Keratinocyte (primary cell): ENCODE measurements at regions not wholly inside any gene's neighbourhood (a gene's known extent, or its start where the extent isn't known, plus 50 kb on each side); places are given as distances from the start of the nearest gene placed in this dataset.

Experiments
- DNase-seq: peaks from one replicate; pipeline ENCODE4 v3.0.0-alpha.2; 2011; ENCODE audit warnings: low read depth, missing footprints, low spot score
- FAIRE-seq: peaks from 2 replicates; lab custom pipeline; 2011; peaks lifted over from hg19 to GRCh38; lab: Jason Lieb, UNC
- H2AFZ ChIP-seq: 2 replicates; pipeline ENCODE4 v1.6.0; 2012; ENCODE audit warnings: low read length, control low read depth, inconsistent platforms; ENCODE audit not compliant: control insufficient read depth
- H3K27ac ChIP-seq: 2 replicates; pipeline ENCODE4 v1.5.1; 2011; ENCODE audit warnings: low read length; ENCODE audit not compliant: control insufficient read depth, insufficient read depth
- H3K27me3 ChIP-seq: 3 replicates; pipeline ENCODE4 v1.6.0; 2011; ENCODE audit warnings: low read length; ENCODE audit not compliant: control insufficient read depth, insufficient read depth; ENCODE audit errors: extremely low read depth
- H3K36me3 ChIP-seq, 2 experiments: 2 replicates in 1 of 2; 3 replicates in 1 of 2; pipeline ENCODE4 v1.5.1; 2011; ENCODE audit warnings: low read length in 2 of 2, mild to moderate bottlenecking in 1 of 2; ENCODE audit not compliant: control insufficient read depth in 2 of 2, insufficient read depth in 2 of 2; ENCODE audit errors: extremely low read depth in 1 of 2
- H3K4me1 ChIP-seq: 3 replicates; pipeline ENCODE4 v1.5.1; 2011; ENCODE audit warnings: low read length; ENCODE audit not compliant: control insufficient read depth, insufficient read depth; ENCODE audit errors: extremely low read depth
- H3K4me2 ChIP-seq: 3 replicates; pipeline ENCODE4 v1.6.0; 2011; ENCODE audit warnings: low read depth, low read length; ENCODE audit not compliant: control insufficient read depth, insufficient read depth; ENCODE audit errors: extremely low read depth
- H3K4me3 ChIP-seq, 3 experiments: fragments of 200-600 bp in 1 of 3; sonication (generic) in 1 of 3; 2 replicates in 2 of 3; 3 replicates in 1 of 3; pipeline ENCODE4 v1.5.1; 2011 to 2016; ENCODE audit warnings: low read length in 3 of 3, mild to moderate bottlenecking in 3 of 3, control low read depth in 2 of 3, inconsistent platforms in 1 of 3, low read depth in 1 of 3, mixed read lengths in 1 of 3, mixed run types in 1 of 3, moderate library complexity in 1 of 3; ENCODE audit not compliant: control insufficient read depth in 2 of 3, insufficient read depth in 2 of 3; ENCODE audit errors: extremely low read depth in 1 of 3
- H3K79me2 ChIP-seq: 2 replicates; pipeline ENCODE4 v1.6.0; 2012; ENCODE audit warnings: low read length; ENCODE audit not compliant: control insufficient read depth, insufficient read depth
- H3K9ac ChIP-seq: 3 replicates; pipeline ENCODE4 v1.6.0; 2011; ENCODE audit warnings: low read length; ENCODE audit not compliant: control insufficient read depth, insufficient read depth; ENCODE audit errors: extremely low read depth
- H3K9me1 ChIP-seq: 3 replicates; pipeline ENCODE4 v1.6.0; 2011; ENCODE audit warnings: low read length; ENCODE audit not compliant: control insufficient read depth, insufficient read depth; ENCODE audit errors: extremely low read depth
- H3K9me3 ChIP-seq: 2 replicates; pipeline ENCODE4 v1.5.1; 2012; ENCODE audit warnings: low read depth, low read length; ENCODE audit not compliant: control insufficient read depth
- H4K20me1 ChIP-seq: 3 replicates; pipeline ENCODE4 v1.6.0; 2011; ENCODE audit warnings: low read length; ENCODE audit not compliant: control insufficient read depth, insufficient read depth; ENCODE audit errors: extremely low read depth
- EZH2 ChIP-seq: IDR thresholded peaks from one replicate; pipeline ENCODE4 v1.6.1; 2012; ENCODE audit warnings: inconsistent platforms, mild to moderate bottlenecking, low read length, moderate library complexity
- dilution Hi-C: fragments of 300-500 bp; cut with MboI; formaldehyde crosslinking; loops from one replicate; pipeline ENCODE4 v1.7.0; 2020; ENCODE audit warnings: low sequenced_read_pairs; ENCODE audit not compliant: extremely low pct_ligation_motif_present
- TF ChIP-seq, protein P1 (sequence below), 3 experiments: IDR thresholded peaks in 1 of 3; conservative IDR thresholded peaks in 1 of 3; optimal IDR thresholded peaks in 1 of 3; 2 replicates in 2 of 3; 3 replicates in 1 of 3; pipeline versions ENCODE3 to v1.5.1; 2011; ENCODE audit warnings: low read length in 3 of 3, mild to moderate bottlenecking in 3 of 3, moderate library complexity in 2 of 3, control low read depth in 1 of 3, inconsistent platforms in 1 of 3; ENCODE audit not compliant: insufficient read depth in 2 of 3; ENCODE audit errors: extremely low read depth in 1 of 3

DNA sequence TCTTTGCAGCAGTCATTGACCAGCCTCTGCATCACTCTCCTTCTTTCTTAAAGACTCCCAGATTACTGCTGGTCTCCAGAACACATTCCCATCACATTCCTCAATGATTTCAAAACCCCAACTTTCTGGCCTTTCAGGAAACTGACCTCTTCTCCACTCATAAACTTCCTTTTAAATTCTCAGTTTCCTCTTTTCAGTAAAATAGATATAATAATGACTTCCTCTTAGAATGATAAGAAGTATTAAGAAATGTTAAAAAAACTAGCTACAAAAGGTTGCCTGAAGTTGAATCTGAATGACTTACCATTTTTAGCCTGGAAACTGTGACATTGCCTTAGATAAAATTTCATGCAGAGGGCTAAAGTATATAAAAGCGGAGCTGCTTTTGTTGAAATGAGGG is 239.3 kb downstream of the OGFRL1 start:
- Histone ChIP-seq H3K4me2 (no peak overlapping the region), H2AFZ (no peak overlapping the region), H3K79me2 (no peaks in the 10 kb centered on the region), H3K27me3 (no peaks in the 10 kb centered on the region), H3K4me3 (no peak overlapping the region), H3K36me3 (no peaks in the 10 kb centered on the region), H3K27ac (no peak overlapping the region), H3K9me1 (no peaks in the 10 kb centered on the region), H3K4me1 (no peaks in the 10 kb centered on the region), H3K9me3 (no peaks in the 10 kb centered on the region), H3K9ac (no peak overlapping the region), H4K20me1 (no peaks in the 10 kb centered on the region)
- DNase-seq: no peak
- FAIRE-seq: no peak
- TF ChIP-seq, protein P1, sequence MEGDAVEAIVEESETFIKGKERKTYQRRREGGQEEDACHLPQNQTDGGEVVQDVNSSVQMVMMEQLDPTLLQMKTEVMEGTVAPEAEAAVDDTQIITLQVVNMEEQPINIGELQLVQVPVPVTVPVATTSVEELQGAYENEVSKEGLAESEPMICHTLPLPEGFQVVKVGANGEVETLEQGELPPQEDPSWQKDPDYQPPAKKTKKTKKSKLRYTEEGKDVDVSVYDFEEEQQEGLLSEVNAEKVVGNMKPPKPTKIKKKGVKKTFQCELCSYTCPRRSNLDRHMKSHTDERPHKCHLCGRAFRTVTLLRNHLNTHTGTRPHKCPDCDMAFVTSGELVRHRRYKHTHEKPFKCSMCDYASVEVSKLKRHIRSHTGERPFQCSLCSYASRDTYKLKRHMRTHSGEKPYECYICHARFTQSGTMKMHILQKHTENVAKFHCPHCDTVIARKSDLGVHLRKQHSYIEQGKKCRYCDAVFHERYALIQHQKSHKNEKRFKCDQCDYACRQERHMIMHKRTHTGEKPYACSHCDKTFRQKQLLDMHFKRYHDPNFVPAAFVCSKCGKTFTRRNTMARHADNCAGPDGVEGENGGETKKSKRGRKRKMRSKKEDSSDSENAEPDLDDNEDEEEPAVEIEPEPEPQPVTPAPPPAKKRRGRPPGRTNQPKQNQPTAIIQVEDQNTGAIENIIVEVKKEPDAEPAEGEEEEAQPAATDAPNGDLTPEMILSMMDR (optimal IDR thresholded peaks at IDR 0.05 in 1 of 3, IDR thresholded peaks at IDR 0.05 in 1 of 3, conservative IDR thresholded peaks at IDR 0.05 in 1 of 3; ENCODE audit: extremely low read depth in 1 of 3, insufficient read depth in 2 of 3, low read length in 3 of 3): no peak
- TF ChIP-seq EZH2: no peak
- dilution Hi-C loops: no loop called here

DNA sequence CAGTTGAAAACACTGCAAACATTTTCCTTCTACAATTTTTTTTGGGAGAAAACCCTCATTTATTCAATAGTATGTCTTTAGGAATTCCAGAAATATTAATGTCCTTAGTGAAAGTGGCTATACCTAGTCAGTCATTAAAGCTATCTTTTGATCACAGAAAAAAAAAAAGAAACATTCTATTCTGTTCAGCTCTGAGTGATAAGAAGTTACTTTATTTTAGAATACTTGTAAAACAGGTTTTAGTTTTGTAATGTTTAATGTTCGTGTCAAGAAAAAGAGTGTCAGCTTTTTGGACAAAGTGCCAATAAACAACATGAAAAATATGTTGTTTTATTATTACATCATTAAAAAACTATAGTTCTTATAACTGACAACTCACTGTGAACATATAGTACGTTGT is 240.4 kb downstream of the OGFRL1 start:
- no peak overlapping the region for H3K4me3 ChIP-seq
- no peak overlapping the region for H3K4me2 ChIP-seq
- no peaks in the 10 kb centered on the region for H3K9me3 ChIP-seq
- no peaks in the 10 kb centered on the region for H4K20me1 ChIP-seq
- no peaks in the 10 kb centered on the region for H3K4me1 ChIP-seq
- dilution Hi-C loops: no loop called here
- no peak for FAIRE-seq
- H2AFZ ChIP-seq: no peak overlapping the region
- H3K79me2 ChIP-seq: no peaks in the 10 kb centered on the region
- DNase-seq: no peak
- TF ChIP-seq, protein P1 (optimal IDR thresholded peaks at IDR 0.05 in 1 of 3, IDR thresholded peaks at IDR 0.05 in 1 of 3, conservative IDR thresholded peaks at IDR 0.05 in 1 of 3; ENCODE audit: extremely low read depth in 1 of 3, insufficient read depth in 2 of 3, low read length in 3 of 3): no peak
- no peak for TF ChIP-seq EZH2
- no peak overlapping the region for H3K9ac ChIP-seq
- no peaks in the 10 kb centered on the region for H3K27me3 ChIP-seq
- H3K27ac ChIP-seq: no peak overlapping the region
- H3K36me3 ChIP-seq: no peaks in the 10 kb centered on the region
- H3K9me1 ChIP-seq: no peaks in the 10 kb centered on the region
